ENCODE measurements at regions not wholly inside any gene's neighbourhood (a gene's known extent, or its start where the extent isn't known, plus 50 kb on each side); places are given as distances from the start of the nearest gene placed in this dataset.
"Not testable (repeated sequence)": the region's sequence is repeated elsewhere in the genome, so short reads cannot be mapped to it uniquely, and the experiment has no call there.

- TF ChIP-seq, protein P1, sequence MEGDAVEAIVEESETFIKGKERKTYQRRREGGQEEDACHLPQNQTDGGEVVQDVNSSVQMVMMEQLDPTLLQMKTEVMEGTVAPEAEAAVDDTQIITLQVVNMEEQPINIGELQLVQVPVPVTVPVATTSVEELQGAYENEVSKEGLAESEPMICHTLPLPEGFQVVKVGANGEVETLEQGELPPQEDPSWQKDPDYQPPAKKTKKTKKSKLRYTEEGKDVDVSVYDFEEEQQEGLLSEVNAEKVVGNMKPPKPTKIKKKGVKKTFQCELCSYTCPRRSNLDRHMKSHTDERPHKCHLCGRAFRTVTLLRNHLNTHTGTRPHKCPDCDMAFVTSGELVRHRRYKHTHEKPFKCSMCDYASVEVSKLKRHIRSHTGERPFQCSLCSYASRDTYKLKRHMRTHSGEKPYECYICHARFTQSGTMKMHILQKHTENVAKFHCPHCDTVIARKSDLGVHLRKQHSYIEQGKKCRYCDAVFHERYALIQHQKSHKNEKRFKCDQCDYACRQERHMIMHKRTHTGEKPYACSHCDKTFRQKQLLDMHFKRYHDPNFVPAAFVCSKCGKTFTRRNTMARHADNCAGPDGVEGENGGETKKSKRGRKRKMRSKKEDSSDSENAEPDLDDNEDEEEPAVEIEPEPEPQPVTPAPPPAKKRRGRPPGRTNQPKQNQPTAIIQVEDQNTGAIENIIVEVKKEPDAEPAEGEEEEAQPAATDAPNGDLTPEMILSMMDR (IDR thresholded peaks at IDR 0.05; ENCODE audit: low read length), result not testable (repeated sequence)
- not testable (repeated sequence) for TF ChIP-seq EZH2 (optimal IDR thresholded peaks at IDR 0.05; ENCODE audit: low read depth, low read length); EZH2phosphoT487 (IDR thresholded peaks at IDR 0.05; ENCODE audit: low read length)
Measured at GRCh38 chr17:22200187-22200586, 507.9 kb downstream of the KCNJ18 start.
